ENCODE measurements at regions not wholly inside any gene's neighbourhood (a gene's known extent, or its start where the extent isn't known, plus 50 kb on each side); places are given as distances from the start of the nearest gene placed in this dataset.

DNA sequence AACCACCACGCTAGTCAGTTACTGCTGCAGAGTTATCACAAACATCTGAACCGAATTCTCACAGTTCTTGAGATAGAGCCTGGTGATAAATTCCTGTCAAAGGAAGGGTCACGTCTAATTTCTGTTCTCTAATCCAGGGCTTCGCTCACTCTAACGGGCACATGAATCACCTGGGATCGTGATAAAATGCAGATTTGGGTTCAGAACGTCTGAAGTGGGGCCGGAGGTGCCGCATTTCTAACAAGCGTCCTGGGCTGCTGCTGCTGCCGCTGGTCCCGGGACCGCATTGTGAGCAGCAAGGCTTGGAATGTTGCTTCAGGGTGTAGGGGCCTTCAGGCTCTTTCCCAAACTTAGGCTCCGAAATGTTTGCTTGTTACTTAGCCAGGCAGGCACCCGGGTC lies 264.1 kb downstream of the CDC5L start:
- DNase-seq (ENCODE audit: low read depth, low spot score): no peak

DNA sequence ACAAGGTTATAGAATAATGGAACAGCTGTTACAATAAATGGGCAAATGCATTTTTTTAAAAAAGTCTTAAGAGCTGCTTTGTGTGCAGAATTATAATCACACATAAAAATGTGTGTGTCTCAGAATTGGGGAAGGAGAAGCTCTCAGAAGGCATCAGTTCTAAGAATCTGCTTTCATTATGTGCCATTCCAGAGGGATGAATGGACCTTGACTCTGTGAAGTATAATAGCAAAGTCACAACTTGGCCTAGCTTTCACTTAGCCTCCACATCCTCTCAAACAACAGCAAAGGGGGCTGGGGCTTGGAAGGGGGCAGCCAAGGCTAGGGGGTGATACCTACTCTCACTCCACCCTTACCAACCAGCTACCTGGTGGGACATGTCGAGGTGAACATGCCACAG lies 265.0 kb downstream of the CDC5L start:
- DNase-seq (ENCODE audit: low read depth, low spot score): no peak
- no peak overlapping the region for H3K4me3 ChIP-seq (ENCODE audit: low read length)

More for the DNA sequence above, 264.1 kb downstream of the CDC5L start:
- H3K4me3 ChIP-seq (ENCODE audit: low read length): no peak overlapping the region

DNA sequence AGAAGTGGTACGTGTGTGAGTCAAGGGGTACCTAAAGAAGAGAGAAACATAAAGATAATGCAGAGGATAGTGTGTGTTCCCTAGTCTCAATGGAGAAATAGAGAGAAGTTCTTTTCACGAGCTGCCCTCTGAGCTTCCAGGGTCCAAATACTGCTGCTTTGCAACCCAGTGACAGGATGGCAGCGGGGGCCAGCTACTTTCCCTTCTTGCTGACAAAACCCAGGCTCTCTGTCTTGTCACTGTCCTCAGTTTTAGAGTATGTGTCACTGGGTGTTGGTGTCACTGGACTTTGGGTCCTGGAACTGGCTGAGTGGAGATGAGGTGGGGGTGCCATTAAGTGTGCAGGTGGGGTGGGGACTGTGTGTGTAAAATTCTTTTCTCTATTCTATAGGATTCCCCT lies 265.6 kb downstream of the CDC5L start:
- DNase-seq (ENCODE audit: low read depth, low spot score): no peak
- no peak overlapping the region for H3K4me3 ChIP-seq (ENCODE audit: low read length)

DNA sequence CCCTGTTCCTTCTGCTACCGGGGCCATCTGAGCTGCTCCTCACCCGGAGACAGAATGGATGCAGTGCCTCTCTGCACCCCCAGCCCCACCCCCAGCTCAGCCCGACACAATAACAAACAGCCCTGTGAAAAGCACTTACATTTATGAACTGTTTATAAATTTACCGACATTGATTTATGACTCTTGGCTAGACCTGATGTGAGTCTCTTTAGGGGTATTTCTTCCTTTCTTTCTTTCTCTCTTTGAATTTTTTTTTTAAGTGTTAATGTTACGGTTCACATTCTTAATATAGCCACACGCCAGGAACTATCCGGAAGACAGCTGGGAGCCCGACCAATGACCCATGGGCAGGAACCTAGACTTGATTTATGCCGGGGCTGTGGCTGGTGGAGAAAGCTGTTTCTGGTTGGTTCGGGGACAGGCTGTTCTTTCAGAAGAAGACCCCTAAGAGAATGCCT lies 266.3 kb downstream of the CDC5L start:
- no peak for DNase-seq (ENCODE audit: low read depth, low spot score)
- no peak overlapping the region for H3K4me3 ChIP-seq (ENCODE audit: low read length)

DNA sequence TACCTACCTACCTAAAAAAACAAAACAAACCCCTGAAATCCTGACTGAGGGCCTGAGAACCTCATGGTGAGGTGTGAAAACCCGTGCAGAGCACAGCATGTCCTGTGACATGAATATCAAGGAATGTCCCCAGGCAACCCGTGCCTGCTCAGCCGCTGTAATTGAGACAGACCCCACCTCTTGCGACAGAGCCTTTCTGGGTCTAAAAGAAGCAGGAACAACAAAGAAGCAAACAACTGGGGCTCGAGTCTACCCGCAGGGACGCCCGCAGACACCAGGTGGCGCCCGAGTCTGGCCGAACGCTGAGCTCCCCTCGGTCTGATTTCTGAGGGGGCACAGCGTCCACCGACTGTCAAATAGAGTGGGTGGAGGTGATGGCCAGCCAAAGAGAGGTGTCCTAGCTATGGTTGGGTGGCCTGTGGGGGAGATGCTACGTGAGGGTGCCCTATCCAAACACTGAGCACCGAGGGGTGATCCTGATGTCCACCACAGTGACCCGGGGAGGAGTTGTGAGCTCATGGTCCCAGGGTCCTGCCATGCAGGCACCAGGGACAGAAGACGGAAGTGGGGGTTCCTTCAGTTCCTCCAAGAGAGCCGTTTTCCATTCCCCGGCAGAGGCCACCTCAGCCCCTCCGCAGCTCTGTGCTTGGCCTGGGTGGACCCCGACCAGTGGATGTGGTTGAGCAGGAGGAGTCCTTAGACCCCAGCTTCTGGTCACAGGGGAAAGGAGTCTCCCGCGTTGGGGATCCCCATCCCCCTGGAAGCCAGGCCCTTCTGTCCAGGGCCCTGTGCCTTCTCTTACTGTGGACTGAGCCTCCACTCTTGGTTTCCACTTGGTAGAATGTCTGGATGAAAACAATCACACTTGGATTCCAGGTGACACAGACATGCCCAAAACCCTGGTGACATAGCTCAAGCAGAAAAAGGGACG lies 268.2 kb downstream of the CDC5L start:
- DNase-seq (ENCODE audit: low read depth, low spot score): peak; percentile 47
- no peak overlapping the region for H3K4me3 ChIP-seq (ENCODE audit: low read length)

DNA sequence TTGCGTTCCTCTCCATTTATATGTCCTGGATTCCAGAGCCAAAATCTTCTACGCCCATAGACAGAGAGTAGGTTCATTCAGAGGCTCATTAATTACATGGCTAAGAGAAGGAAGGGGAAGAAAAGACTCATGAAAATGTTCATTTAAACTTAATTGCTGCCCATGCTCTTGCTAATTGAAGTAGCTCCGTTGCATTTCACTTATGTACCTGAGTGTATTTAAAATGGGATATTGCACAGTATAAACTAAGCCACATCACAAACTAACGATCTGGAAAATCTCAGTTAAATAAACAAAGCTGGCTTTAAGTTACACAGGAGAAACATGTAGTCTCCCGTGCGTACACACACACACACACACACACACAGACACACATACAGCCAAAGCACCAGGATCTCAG lies 269.2 kb downstream of the CDC5L start:
- no peak for DNase-seq (ENCODE audit: low read depth, low spot score)
- H3K4me3 ChIP-seq (ENCODE audit: low read length): no peak overlapping the region

DNA sequence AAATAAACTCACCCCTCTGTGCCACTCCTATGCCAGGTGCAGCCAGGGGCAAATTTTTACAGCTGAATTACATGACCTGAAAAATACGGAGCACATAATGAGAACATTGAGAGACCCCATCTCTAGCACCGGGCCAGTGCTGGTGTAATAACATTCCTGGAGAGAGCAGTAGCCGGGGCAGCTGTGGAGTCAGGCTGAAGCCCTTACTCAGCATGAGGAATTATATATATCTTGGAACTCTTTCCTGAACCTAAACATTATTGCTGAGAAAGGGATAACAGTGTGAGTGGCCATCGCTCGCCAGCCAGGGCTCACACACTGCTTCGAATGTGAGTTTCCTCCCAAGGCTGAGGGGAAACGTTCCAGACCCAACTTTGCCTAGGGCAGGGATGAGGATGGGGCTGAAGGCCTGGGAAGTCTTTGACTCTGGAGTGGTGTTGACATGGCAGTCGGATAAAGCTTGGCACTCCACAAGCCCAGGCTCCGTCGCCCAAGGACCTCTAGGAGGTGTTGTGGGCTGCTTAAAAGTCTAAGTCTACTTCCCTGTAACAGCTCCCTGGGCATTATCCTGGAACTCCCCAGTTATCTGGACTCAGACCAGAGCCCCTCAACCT lies 269.8 kb downstream of the CDC5L start:
- no peak overlapping the region for H3K4me3 ChIP-seq (ENCODE audit: low read length)
- DNase-seq (ENCODE audit: low read depth, low spot score): no peak

DNA sequence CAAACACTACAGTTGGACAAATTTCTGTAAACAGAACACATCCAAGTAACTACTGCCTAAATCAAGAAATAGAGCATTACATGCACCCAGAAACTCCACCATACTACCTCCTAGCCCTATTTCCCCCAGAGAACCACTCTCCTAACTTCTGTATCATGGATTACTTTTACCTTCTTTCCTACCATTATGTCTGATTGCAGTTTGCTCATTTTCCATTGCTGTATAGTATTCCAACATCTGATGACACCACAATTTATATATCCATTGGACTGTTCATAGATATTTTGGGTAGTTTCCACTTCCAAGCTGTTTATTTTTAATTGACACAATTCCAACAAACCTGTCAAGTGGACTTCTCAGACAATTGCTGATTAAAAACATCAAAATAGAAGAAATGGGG lies 271.1 kb downstream of the CDC5L start:
- no peak overlapping the region for H3K4me3 ChIP-seq (ENCODE audit: low read length)
- no peak for DNase-seq (ENCODE audit: low read depth, low spot score)

DNA sequence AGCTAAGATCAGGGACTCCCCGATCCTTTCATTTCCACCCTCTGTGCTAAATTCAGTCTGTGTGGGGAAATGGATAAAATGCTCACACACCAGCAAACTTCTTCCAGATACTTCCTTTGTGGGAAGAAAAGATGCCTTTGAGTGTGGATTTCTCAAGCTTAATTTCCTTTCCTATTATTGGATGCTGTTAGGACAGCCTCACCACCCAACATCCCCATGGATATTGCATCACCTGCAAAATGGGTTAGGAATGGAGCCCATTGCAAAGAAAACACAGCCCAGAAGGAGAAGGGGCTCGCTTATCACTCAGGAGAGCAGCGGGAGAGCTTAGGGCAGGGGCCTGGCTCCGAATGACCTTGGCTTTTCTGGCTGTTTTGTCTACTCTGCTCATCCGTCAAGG lies 272.2 kb downstream of the CDC5L start:
- no peak for DNase-seq (ENCODE audit: low read depth, low spot score)
- no peak overlapping the region for H3K4me3 ChIP-seq (ENCODE audit: low read length)

DNA sequence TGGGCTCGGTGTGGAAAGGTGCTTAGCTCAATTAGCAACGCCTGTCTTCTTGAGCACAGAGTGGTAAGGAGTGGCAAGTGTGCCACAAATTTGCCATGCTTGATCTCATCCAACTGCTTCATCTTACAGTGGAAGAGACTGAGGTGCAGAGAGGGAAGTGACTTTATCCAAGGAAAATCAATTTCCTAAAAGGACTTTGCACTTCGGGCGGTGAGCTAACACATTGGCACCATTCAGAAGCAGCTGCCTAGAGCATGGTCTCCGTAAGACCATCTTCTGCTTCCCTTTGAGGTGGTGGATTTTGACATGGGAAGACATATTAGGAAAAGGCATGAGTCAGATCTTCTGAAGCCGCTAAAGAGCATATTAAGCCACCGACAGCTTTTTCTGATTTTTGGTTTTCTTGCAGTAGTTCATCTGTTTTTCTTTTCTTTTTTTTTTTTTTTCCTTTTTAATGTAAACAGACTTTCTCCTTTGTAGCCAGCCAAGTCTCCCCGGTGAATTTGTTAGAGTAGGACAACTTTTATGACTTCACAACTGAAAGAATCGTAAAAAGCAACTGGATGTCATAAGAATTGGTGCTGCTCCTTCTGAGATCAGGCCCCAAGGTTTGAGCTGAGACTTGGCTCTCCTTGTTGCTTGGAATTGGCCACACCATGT lies 273.2 kb downstream of the CDC5L start:
- no peak for DNase-seq (ENCODE audit: low read depth, low spot score)
- H3K4me3 ChIP-seq (ENCODE audit: low read length): no peak overlapping the region

DNA sequence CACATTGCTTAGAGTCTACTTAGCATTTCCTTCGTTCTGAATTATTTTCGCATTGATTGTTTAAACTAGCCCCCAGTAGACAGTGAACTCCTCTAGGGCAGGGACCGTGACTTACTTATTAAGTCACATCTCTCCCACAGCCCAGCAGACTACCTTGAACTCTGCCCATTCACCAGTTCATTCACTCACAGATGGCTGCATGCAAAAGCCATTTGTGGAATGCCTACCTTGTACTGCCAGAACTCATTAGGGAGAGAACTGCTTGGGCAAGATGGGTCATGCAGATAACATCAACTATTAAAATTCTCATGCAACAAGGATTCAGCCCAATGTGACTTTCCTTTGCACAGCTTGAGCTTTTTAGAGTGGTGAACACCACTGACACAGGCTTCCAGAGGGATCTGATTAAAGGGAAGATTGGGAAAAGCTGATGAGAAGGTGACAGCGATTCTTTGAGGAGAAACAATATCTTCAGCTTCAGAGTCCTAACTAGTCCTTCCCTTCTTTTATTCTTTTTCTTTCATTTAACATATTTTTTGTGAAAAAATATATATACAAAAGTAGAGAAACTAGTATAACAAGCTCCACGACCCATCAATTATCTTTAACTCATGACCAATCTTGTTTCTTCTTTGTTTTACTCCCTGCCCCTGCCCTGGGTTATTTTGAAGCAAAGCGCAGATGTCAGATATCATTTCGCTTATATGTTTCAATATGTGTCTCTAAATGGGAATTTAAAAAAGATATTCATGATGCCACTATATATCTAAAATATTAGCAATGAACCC lies 273.9 kb downstream of the CDC5L start:
- no peak for DNase-seq (ENCODE audit: low read depth, low spot score)
- no peak overlapping the region for H3K4me3 ChIP-seq (ENCODE audit: low read length)

DNA sequence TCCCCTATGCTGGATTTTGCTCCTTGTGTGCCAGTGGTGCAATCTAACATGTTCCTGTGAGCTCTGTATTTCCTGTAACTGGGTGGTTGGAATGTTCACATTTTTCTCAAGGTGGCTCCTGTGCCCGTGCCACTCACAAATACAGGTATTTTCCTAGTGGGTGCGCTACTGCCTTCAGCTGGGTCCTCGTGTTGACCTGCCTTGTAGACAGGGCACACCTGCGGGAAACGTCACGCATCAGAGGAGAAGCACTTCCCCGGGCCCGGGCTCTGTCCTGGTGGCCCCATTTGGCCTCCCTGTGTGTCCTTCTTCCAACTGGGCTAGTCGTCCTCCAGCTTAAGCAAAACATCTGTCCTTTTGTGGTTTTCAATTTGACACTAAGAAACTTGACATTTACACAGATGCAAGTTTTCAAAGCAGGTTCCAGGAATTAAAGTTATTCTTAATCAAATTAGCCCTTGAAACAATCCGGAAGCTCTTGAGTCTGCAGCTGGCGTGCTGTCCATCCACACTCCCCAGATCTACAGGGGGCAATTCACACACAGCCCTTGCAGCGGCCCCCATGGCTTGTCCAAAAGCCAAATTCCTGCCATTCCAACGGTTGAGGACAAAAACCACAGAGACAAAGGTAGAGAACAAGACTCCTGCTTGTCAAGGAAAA lies 275.1 kb downstream of the CDC5L start:
- no peak for DNase-seq (ENCODE audit: low read depth, low spot score)
- no peak overlapping the region for H3K4me3 ChIP-seq (ENCODE audit: low read length)

DNA sequence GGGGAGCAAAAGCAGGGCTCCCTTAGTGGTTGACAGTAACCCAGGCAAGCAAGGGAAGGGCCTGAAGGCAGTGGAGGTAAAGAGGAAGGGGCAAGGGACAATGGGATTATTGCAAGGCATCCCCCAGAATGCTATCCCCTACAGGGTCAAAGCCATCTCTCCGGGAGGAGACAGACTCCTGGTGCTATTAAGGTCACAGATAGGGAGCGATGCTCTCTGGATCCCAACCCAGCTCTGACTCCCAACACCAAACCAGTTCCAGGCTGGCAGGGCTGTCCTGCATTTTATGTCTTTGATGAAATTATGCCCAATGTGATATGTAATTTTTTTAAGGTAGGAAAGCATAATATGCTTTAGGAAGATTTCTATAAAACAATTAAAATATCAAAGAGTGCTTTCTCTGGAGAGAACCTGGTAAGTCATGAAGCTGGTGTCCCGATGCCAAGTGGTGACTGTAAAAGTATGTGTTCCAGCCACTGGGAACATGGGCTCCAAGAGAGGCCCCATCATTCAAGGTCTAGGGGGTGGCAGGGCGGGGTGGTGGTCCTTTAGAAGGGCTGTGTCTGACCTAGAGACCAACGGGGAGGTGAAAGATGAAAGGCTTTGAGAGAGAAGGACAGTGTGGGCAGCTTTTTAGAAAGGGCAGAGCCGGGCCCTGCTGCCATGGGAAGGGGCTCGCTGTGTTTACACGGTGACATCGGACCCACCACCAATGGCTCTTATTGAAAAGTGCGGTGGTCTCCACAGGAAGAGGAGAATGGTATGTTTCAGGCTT lies 276.5 kb downstream of the CDC5L start:
- no peak overlapping the region for H3K4me3 ChIP-seq (ENCODE audit: low read length)
- no peak for DNase-seq (ENCODE audit: low read depth, low spot score)

DNA sequence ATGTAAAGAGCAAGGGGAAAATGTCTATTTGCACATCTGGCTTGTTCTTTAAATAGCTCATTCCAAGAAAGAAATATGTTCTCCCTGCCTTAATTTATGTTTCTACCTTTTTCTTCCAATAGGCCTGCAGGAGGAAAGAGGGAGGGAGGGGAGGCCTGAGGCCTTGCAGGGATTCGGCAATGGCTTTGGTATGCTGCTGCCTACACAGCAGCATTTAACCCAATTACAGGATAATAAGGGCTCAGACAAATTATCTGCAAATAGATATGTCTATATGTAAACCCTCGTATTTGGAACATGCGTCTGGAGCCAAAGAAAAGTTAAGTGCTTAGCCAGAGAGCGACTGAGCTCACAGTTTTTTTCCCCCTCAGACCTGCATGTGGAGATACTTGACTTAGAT lies 277.2 kb downstream of the CDC5L start:
- H3K4me3 ChIP-seq (ENCODE audit: low read length): no peak overlapping the region
- no peak for DNase-seq (ENCODE audit: low read depth, low spot score)

DNA sequence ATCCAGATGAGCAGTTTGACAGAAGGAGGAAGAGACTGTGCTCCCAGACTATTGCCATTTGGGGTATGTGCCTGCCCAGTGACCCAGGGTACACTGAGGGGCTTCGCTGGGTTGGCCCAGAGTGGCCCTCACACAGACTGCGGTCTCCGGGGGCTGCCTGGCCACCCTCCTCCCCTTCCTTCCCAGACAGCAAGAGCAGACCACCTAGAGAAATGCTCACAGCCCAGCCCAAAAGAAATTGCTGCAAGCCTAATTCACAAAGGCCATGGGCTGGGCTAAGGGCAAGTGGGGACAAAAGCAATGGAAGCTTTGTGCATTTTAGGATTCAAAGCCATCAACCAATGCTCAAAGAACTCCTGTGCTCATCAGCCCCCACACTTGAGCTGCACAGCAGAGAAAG lies 277.6 kb downstream of the CDC5L start:
- no peak for DNase-seq (ENCODE audit: low read depth, low spot score)
- no peak overlapping the region for H3K4me3 ChIP-seq (ENCODE audit: low read length)

DNA sequence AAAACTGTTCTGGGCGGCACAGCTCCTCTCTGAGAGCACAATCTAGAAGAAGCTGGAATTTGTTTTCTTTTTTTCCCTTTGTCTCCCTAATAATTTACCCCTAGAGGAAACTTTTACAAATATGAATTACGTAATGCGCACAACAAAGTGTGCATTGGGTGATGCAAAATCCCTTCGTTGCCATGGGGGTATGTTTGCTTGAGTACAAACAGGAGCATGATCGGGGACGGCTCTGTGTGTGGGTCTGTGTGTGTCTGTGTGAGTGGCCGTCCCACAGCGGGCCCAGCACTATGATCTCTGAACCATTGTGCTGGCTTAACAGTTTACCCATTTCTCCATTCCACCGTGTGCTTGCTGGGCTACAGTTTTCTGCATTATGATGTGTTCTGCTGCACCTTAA lies 278.2 kb downstream of the CDC5L start:
- H3K4me3 ChIP-seq (ENCODE audit: low read length): no peak overlapping the region
- DNase-seq (ENCODE audit: low read depth, low spot score): no peak

DNA sequence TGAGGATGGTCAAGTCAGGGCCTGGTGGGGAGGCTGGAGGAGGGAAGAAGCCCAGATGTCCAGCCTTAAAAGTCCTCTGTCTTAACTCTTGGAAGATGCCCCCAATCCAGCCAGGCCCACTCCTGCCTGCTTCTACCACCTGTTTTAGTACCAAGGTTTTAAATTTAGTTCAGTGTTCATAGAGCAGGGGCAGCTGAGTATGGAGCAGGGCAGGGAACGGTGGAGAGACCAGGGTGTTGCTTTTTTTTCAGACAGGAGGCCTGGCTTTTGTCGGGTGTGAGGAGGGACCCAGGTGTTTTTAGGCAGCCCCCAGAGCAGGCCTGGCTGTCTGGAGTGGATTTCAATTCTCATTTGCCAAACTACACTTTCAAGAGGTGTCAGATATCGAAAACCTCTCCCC lies 278.8 kb downstream of the CDC5L start:
- no peak overlapping the region for H3K4me3 ChIP-seq (ENCODE audit: low read length)
- no peak for DNase-seq (ENCODE audit: low read depth, low spot score)

DNA sequence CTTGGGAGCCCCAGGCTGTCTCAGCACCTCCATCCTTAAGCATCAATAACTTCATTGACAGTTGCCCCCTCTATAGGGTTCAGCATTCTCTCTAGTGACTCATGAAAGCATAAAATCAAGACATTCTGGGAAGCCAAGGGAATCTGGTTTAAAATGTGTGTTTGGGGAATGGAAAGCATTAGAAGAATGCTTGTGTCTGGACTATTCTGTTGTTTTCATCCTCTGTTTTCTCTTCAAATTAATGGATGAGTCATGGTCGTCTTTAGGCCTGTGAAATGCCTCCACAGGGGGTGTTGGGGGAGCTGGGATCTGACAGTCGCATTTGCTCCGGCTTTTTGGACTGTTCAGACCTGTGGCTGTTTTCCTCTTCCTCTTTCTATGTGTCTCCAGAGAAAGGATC lies 279.7 kb downstream of the CDC5L start:
- no peak overlapping the region for H3K4me3 ChIP-seq (ENCODE audit: low read length)
- DNase-seq (ENCODE audit: low read depth, low spot score): no peak

All from Jurkat, Clone E6-1 (cell line).